OCI-LY1 (cell line): ENCODE measurements at regions not wholly inside any gene's neighbourhood (a gene's known extent, or its start where the extent isn't known, plus 50 kb on each side); places are given as distances from the start of the nearest gene placed in this dataset.

Source experiments
- CTCF ChIP-seq: fragments of 200-600 bp; sonication (generic), shearing (Covaris generic); IDR thresholded peaks from 2 replicates; pipeline ENCODE4 v1.5.1; 2017; ENCODE audit warnings: mild to moderate bottlenecking, antibody characterized with exemption, low read length, moderate library complexity, mixed read lengths
- EZH2 ChIP-seq: fragments of 200-600 bp; sonication (generic), shearing (Covaris generic); IDR thresholded peaks from 2 replicates; pipeline ENCODE4 v1.8.0; 2017; ENCODE audit warnings: borderline replicate concordance, mixed run types, mild to moderate bottlenecking, antibody characterized with exemption, low read length, moderate library complexity, mixed read lengths

- TF ChIP-seq EZH2: no peak
- peak; percentile 20; the same call in 1 of the 2 replicates for TF ChIP-seq CTCF
These were observed 204.9 kb upstream of the SP8 start for GRCh38 chr7:20991544-20991943.
